H1 (cell line): ENCODE measurements at regions not wholly inside any gene's neighbourhood (a gene's known extent, or its start where the extent isn't known, plus 50 kb on each side); places are given as distances from the start of the nearest gene placed in this dataset.

Experiments
- SRF ChIP-seq: IDR thresholded peaks from 2 replicates; pipeline ENCODE4 v1.6.1; 2011; ENCODE audit warnings: mild to moderate bottlenecking, low read depth, low read length, moderate library complexity

- no peak for TF ChIP-seq SRF
These were observed 193.4 kb downstream of the OMA1 start (continued) for GRCh38 chr1:58353168-58353567.
